Nucleus accumbens (tissue), 56 donors: ENCODE measurements at regions not wholly inside any gene's neighbourhood (a gene's known extent, or its start where the extent isn't known, plus 50 kb on each side); places are given as distances from the start of the nearest gene placed in this dataset.
"Not testable (repeated sequence)": the region's sequence is repeated elsewhere in the genome, so short reads cannot be mapped to it uniquely, and the experiment has no call there.

ENCODE experiments used
- DNase-seq, 56 donors: peaks; one replicate each; lab custom pipeline; 2025; lab: John Stamatoyannopoulos, UW

DNA sequence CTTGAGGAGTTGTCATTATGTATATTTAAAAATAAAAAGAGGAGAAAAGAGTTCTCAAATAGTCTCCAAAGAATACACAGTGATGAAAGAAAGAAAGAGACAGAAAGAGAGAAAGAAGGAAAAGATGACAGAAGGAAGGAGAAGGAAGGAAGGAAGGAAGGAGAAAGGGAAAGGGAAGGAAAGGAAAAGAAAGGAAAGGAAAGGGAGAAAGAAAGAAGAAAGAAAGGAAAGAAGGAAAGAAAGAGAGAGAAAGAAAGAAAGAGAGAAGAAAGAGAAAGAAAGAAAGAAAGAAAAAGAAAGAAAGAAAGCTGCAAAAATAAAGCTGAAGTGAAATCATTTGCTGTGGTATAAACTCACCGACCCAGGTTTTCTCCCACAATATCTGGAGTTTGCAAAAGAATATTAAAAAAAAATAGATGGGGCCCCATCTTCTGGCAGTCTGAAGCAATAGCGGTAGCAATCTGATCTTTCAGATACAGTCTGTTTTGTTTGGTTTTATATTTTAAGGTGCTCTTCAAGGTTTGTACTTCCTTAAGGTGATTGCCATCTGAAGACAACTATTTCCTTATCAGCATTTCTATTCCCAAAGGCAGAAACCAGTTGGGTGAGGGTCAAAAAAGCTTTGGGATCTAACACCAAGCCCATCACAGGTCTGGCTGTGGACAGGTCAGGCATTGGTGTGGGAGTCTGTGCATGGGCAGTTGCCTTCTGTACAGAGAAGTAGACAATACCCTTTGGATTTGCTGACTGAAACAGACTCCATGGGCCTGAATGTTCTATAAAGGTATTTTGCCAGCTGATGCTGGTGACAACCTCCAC lies 160.4 kb downstream of the CPEB2 start:
- no peak for DNase-seq

GRCh38 chr4:15163284-15163645 lies 161.0 kb downstream of the CPEB2 start:
- DNase-seq: no peak

GRCh38 chr4:15164571-15164970 lies 162.3 kb downstream of the CPEB2 start:
- DNase-seq: no peak

DNA sequence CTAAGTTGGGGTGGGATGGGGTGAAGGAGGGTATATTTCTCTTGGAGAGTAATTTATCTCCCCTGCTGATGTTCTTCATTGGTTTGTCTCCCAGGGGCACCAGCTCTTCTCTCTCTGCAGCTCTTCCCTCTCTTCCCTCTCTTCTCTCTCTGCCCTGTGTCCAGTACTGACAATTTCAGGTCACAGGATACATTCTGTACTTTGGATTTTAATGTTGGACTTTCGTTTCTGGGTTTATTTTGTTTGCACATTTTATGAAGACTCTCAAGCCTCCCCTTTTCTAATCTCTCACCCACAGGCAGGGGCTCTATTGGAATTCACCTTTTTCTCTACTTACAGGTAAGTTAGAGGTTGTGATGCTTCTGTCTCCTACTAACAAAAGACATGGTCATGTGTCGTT lies 165.5 kb downstream of the CPEB2 start:
- DNase-seq: no peak

GRCh38 chr4:15168759-15169158 lies 166.5 kb downstream of the CPEB2 start:
- no peak for DNase-seq

DNA sequence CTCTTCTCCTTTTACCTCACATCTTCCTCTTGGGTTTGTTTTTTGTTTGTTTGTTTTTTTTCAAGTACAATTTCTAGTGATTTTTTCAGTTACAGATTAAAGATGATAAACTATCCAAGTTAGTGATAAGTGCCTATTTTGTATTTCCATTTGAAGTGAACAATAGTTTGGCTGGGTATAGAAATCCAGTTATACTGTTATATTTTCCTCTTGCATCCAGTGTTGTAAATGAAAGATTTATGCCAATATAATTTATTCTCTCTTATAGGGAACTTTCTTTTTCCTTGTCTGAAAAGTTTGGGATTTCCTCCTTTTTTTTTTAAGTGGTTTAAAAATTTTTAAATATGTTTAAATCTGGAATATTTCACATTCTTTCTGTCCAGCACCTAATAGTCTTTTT lies 169.4 kb downstream of the CPEB2 start:
- no peak for DNase-seq

DNA sequence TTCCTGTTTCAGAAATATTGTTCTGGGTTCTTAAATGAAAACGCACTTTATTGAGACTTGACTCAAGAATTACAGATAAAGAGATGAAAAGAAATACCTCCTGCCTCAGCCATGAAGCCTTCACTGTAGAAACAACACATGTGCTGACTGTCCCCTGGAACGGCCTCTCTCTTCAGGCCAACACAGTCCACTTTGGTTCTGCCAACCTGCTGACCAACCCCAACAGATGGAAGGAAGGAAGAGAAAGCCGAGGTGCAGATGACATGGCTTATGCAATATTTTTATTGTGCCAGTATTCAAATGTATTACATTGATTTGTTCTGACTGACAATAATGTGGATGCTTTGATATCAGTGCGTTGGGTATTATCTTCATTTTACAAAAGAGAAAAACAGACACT lies 171.0 kb downstream of the CPEB2 start:
- DNase-seq: no peak

DNA sequence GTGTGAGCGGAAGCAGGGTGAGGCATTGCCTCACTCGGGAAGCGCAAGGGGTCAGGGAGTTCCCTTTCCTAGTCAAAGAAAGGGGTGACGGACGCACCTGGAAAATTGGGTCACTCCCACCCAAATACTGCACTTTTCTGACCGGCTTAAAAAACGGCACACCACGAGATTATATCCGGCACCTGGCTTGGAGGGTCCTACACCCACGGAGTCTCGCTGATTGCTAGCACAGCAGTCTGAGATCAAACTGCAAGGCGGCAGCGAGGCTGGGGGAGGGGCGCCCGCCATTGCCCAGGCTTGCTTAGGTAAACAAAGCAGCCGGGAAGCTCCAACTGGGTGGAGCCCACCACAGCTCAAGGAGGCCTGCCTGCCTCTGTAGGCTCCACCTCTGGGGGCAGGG lies 171.9 kb downstream of the CPEB2 start:
- not testable (repeated sequence) for DNase-seq

GRCh38 chr4:15179842-15180241 lies 177.6 kb downstream of the CPEB2 start:
- DNase-seq: not testable (repeated sequence)

DNA sequence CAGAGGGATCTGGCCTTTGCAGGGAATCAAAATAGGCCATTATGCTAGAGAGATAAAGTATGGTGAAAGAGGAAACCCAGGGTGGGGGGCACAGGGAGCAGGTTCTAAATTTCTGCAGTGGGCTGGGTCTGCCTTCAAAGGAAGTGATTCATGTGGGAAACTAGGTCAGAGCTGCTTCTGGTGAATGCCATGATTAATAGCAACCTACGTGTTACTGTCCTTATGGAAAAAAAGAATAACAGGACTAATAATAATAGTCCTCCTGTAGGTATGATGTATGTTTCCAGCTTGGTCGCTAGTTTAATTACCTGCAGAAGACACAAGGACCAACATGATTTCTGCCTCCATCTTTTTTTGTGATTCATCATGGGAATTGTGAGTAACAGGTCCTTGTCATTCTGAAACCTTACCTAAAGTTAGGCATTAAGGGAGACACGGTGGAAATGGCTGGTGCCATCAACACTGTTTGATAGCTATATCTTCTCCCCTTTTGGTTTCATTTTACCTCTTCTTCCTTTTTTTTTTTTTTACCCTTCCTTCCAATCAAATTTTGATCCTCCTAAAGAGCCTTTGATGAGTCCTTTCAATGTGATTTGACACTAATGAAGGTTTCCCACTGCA lies 180.4 kb downstream of the CPEB2 start:
- DNase-seq: no peak

DNA sequence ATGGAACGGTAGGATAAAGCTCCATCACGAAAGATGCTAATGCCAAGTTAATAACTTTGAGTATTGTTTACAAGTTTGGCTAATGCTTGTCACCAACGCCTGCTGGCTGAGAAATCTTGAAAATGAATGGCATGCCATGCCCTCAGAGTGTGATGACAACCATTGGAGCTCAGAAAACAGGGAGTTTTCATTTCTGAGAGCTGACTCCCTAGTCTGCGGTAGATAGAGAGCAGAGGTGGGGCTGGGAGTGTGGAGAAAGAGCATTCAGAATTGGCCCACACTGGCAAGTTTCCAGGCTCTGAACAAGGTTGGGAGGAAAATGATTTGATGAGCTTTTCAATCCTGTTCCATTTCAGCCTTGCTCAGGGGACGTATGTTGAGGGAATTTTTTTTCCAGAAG lies 183.9 kb downstream of the CPEB2 start:
- peak in 1 of 56 donors; percentile 6 for DNase-seq

GRCh38 chr4:15186806-15187205 lies 184.5 kb downstream of the CPEB2 start:
- no peak for DNase-seq

DNA sequence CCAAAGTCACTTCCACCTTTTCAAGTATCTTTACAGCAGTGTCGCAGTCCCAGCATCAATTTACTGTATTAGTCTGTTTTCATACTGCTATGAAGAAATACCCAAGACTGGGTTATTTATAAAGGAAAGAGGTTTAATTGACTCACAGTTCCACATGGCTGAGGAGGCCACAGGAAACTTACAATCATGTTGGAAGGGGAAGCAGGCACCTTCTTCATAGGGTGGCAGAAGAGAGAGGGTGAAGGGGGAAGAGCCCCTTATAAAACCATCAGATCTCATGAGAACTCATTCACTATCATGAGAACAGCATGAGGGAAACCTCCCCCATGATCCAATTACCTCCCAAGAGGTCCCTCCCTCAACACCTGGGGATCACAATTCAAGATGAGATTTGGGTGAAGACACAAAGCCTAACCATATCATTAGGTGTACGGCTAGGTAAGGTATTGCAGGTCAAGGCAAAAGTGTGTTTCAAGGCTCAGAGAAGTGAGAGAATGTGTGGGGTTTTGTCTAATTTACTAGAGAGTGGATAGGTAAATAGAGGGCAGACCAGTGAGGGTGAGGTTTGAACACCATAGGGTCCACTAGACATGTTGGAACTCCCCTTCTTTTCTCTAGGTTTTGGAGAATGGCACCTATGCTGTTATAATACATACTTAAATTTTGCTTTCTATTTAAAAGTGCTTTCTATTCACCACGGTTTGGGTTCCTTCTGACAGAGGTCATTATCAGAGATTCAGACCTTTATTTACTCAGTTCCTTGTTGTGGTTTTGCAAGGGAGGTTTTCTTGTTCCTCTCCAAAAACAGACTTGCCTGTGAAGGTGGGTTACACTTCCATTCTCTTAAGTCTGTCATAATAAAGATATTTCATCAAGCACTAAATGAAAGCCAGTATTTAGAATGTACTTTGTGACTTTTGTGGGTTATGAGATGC lies 186.6 kb downstream of the CPEB2 start:
- no peak for DNase-seq

- DNase-seq: no peak
Observed at GRCh38 chr4:15194520-15194919, 192.2 kb downstream of the CPEB2 start.

DNA sequence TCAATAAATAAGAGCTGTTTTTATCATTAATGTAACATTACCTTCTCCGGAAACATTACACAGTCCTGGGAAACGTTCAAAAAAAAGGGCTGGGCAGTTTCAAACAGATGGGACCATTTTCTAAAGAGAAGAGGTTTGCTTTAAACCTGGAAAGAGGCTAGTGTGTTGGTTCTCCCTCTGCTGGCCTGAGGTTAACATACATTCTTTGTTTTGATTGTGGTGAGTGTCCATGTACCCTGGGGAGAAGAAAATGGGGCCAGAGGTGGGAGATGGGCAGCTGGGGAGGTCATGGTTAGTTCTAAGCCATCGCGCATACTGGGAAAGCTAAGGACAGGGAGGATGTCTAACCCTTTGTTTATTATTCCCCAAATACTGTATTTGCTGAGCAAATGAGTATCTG lies 194.7 kb downstream of the CPEB2 start:
- DNase-seq: peak in 2 of 56 donors; percentile 1 to 5

GRCh38 chr4:15198070-15198727 lies 195.9 kb downstream of the CPEB2 start:
- no peak for DNase-seq

DNA sequence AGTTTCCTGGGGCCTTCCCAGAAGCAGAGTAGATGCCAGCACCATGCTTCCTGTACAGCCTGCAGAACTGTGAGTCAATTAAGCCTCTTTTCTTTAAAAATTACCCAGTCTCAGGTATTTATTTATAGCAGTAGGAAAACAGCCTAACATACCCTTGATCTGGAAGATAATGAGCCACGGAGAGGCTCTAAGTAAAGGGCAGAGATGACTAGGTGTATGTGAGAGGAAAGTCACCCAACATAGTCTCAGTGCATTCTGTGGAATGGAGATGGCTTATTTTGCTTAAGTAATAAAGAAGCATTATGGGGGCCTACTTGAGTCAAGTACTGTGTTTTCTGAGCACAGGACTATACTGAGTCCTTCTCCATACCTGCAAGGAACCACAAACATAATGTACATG lies 199.5 kb downstream of the CPEB2 start:
- no peak for DNase-seq

DNA sequence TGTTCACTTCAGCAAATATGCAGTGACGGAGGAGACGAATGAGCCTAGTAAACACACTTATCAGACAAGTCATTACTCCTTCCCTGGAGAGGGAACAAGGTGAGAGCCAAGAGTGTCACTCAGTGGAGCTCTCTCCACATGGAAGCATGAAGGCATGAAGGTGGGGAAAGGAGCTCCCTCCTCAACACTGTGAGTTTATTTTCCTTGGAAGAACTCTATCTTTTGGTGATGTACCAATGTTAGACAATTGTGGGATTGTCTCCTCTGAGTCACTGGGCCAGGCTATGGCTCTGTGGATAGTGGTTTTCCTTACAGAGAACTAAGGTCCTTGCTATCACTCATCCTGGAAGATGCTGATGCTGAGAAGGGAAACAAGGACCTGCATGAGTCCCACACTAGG lies 200.2 kb downstream of the CPEB2 start:
- no peak for DNase-seq

DNA sequence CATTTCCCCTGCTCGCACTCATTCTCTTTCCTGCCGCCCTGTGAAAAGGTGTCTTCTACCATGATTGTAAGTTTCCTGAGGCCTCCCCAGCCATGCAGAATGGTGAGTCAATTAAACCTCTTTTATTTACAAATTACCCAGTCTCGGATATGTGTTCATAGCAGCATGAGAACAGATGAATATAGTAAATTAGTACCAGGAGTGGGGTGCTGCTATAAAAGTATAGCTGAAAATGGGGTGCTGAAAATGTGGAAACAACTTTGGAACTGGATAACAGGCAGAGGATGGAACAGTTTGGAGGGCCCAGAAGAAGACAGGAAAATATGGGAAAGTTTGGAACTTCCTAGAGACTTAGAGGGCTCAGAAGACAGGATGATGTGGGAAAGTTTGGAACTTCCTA lies 204.2 kb downstream of the CPEB2 start:
- not testable (repeated sequence) for DNase-seq

DNA sequence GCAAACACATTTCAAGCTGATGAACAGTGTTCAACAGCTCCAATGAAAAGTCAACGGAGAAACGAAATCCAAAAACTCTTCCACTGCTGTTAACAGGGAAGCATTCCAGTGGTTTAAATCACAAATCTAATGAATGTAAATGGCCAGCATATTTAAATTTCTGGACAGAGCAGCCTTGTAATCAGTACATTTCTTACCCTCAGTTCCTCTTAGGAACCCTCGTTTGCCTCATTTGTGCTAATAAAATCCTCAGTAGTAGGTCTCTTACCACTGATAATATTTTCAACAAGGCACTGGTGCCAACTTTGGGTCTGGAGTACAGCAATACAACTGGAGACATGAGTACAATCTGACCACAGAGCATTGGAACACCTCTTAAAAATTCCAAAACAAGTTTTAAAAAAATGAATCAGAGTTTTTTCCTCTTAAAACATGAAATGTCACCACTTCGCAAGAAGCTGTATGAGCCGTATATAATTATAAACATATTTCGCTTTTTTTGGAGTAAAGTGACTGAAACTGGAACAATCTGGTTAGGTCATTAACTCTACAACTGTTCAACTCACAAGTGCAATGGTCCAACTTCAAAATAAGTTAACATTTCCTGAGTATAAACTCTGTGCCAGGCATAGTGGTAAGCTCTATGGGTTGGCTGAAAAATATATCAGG lies 211.2 kb downstream of the CPEB2 start:
- no peak for DNase-seq
